IPS-15b (cell line): ENCODE measurements at regions not wholly inside any gene's neighbourhood (a gene's known extent, or its start where the extent isn't known, plus 50 kb on each side); places are given as distances from the start of the nearest gene placed in this dataset.

Experiments
- H3K27me3 ChIP-seq: one replicate; pipeline ENCODE4 v1.6.1; 2013; ENCODE audit warnings: low read length; ENCODE audit not compliant: control insufficient read depth, insufficient read depth
- H3K36me3 ChIP-seq: one replicate; pipeline ENCODE4 v1.6.1; 2013; ENCODE audit warnings: low read length; ENCODE audit not compliant: control insufficient read depth, insufficient read depth
- H3K4me1 ChIP-seq: one replicate; pipeline ENCODE4 v1.6.1; 2013; ENCODE audit warnings: mild to moderate bottlenecking, low read length; ENCODE audit not compliant: control insufficient read depth, insufficient read depth
- H3K4me3 ChIP-seq: one replicate; pipeline ENCODE4 v1.5.1; 2013; ENCODE audit warnings: low read depth, low read length
- H3K9ac ChIP-seq: one replicate; pipeline ENCODE4 v1.6.1; 2013; ENCODE audit warnings: low read depth, mild to moderate bottlenecking, low read length
- H3K9me3 ChIP-seq: one replicate; pipeline ENCODE4 v1.6.1; 2013; ENCODE audit warnings: mild to moderate bottlenecking, low read length; ENCODE audit not compliant: control insufficient read depth, insufficient read depth

DNA sequence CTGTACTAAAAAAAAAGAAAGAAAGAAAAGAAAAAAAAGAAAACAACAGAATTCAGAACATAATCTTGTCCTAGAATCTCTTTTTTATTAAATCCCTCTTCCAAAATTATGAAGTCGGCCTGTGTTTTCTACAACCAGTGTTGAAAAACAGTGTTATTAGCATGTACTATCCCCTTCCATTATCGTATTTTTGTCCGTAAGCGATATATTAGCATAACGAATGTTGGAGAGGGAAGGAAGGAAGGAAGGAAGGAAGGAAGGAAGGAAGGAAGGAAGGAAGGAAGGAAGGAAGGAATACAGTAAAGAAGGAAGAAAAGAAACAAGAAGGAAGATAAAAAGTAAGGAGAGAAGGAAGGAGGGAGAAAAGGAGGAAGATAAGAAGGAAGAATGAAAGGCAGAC is 393.0 kb upstream of the TSHZ3 start:
- no peaks in the 10 kb centered on the region for H3K27me3 ChIP-seq
- H3K9me3 ChIP-seq, result no peaks in the 10 kb centered on the region
- H3K36me3 ChIP-seq, result no peaks in the 10 kb centered on the region
- no peaks in the 10 kb centered on the region for H3K4me1 ChIP-seq
- no peak overlapping the region for H3K9ac ChIP-seq
- H3K4me3 ChIP-seq, result no peak overlapping the region

DNA sequence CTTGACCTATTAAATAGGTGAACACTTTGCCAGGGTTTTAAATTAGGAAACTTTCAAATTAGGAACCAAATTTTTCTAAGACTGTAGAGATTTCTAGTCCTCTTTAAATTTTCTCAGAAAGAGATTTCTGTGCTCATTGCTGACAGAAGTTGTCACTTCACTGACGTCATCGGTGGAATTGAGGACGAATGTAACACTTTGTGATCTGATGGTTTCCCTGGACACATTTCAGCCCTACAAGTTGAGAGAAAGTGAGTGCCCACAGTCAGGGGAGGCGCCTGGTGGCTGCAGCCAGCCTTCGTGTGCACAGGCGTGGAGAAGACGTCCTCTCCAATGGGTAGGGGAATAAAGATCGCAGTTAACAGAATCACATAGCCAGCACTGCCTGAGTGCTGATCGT is 396.5 kb upstream of the TSHZ3 start:
- Histone ChIP-seq H3K36me3 (no peaks in the 10 kb centered on the region), H3K4me1 (no peaks in the 10 kb centered on the region), H3K27me3 (no peaks in the 10 kb centered on the region), H3K9ac (no peak overlapping the region), H3K4me3 (no peak overlapping the region), H3K9me3 (no peaks in the 10 kb centered on the region)

DNA sequence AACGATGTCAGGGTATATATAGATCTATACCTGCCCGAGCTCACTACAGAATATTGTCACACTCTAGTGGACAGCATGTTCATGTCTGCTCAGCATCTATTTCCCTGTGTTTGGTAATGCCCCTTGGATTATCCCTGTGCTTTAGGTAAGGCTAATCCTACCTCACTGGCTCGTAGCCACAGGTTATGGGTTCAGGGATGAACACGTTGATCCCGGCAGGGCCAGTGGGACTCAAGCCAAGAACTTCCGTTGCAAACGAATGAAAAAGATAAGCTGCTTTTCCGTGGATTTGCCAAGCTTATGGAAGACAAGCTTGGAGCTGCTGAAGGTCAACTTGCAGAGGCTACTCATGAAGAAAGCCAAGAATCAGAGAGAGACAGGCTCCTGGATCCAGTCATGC is 400.0 kb upstream of the TSHZ3 start:
- H3K36me3 ChIP-seq, result no peaks in the 10 kb centered on the region
- H3K4me3 ChIP-seq, result no peak overlapping the region
- no peak overlapping the region for H3K9ac ChIP-seq
- no peaks in the 10 kb centered on the region for H3K27me3 ChIP-seq
- no peaks in the 10 kb centered on the region for H3K4me1 ChIP-seq
- H3K9me3 ChIP-seq, result no peaks in the 10 kb centered on the region

DNA sequence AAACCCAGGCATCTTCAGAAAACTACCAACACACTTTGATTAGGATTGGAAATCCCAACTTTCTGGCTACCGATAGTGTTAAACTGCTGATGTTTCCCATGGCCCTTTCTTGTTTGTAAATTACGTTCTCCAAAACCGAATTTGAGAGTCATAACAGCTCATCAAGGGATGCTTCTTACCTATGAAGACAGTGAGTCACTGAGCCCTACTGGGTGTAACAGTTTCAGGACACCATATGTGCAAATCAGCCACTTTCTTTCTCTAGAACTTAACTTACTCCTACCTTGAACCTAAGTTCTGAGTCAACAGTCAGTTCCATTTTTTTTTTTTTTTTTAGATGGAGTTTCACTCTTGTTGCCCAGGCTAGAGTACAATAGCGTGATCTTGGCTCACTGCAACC is 410.1 kb upstream of the TSHZ3 start:
- Histone ChIP-seq H3K9ac (no peak overlapping the region), H3K4me1 (no peaks in the 10 kb centered on the region), H3K36me3 (no peaks in the 10 kb centered on the region), H3K4me3 (no peak overlapping the region), H3K27me3 (no peaks in the 10 kb centered on the region), H3K9me3 (no peaks in the 10 kb centered on the region)

DNA sequence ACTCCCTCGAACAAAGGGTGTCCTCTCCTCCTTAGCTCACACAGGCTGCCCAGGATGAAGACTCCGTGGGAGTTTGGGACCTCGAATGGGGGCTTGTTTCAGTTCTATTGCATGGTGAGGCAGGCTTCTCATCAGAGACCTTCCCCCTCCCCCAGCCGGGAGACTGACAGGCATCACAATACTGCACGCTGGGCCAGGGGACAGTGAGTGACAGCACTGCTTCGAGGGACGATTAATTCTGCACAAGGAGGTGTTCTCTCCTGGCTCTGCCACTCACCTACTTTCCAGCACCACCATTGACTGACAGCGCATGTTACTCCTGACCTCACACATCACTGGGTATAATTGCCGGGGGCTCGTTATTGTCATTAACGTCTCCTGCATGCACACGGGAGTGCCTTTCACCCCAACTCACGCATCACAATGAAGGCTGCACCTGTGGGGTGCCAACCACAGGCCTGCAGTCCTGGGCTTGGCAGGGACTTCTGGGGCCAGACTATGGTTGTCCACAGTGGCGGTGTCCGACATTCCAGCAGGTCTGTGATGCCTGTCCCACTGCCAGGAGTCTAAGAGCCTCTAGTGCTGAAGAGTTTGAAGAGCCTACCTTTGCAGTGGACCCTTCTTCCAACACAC is 412.2 kb upstream of the TSHZ3 start:
- H3K4me3 ChIP-seq, result no peak overlapping the region
- no peaks in the 10 kb centered on the region for H3K4me1 ChIP-seq
- H3K36me3 ChIP-seq, result no peaks in the 10 kb centered on the region
- no peak overlapping the region for H3K9ac ChIP-seq
- H3K9me3 ChIP-seq, result no peaks in the 10 kb centered on the region
- H3K27me3 ChIP-seq, result no peaks in the 10 kb centered on the region

DNA sequence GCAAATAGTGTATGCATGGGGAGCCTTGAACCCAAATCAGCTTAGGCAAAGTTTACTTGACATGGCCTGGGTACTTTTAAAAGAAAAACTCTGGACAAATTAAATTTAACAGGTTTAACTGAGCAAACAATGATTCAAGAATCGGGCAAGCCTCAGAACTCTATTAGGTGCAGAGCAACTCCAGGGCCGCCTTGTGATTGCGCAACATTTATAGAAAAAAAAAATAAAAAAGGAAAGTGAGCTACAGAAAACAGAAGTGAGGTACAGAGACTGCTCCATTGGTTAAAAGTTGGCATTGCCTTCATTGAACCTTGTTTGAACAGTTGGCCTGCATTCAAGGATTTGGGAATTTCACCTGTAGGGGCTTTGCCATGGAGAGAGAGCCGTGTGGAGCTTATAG is 421.0 kb upstream of the TSHZ3 start:
- H3K27me3 ChIP-seq, result no peaks in the 10 kb centered on the region
- no peaks in the 10 kb centered on the region for H3K36me3 ChIP-seq
- H3K4me1 ChIP-seq, result no peaks in the 10 kb centered on the region
- no peaks in the 10 kb centered on the region for H3K9me3 ChIP-seq
- H3K9ac ChIP-seq, result no peak overlapping the region
- no peak overlapping the region for H3K4me3 ChIP-seq

DNA sequence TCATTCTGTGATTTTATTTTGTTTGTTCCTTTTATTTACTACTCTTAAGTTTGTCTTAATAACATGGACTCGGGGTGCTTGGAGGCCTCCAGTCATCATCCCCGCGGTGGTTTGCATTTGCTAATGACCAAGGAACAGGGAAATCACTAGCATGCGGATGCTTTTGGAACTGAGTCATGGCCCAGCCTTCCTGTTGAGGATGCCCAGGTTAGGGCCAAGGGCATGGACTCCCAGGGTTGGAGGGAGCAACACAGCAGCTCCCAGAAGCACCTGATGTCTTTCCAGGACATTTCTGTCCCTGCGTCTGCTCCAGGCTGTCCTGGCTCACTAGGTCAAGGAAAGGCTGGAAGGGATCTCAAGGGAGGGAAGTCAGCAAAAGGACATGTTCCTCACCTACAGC is 423.7 kb upstream of the TSHZ3 start:
- no peaks in the 10 kb centered on the region for H3K9me3 ChIP-seq

DNA sequence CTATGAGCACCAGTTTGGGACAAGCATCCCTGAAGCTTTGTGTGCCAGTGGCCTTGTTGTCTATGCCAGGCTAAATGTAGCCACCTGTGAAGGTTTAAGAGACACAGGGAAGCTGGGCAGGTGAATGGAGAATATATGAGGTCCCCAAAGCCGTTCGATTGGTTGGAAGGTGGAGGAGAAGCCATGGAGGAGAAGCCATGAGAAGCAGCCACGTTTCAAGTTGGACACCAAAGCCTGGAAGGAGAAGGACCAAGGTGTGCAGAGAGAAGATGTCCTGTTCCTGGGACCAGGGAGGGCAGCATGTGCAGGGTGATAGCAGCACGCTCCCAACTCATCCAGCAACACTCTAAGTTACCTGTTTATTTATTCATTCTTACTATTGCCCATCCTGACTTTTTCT is 432.3 kb upstream of the TSHZ3 start:
- Histone ChIP-seq H3K4me1 (no peaks in the 10 kb centered on the region), H3K4me3 (no peak overlapping the region), H3K27me3 (no peaks in the 10 kb centered on the region), H3K9ac (no peak overlapping the region), H3K9me3 (no peaks in the 10 kb centered on the region), H3K36me3 (no peaks in the 10 kb centered on the region)

More for the DNA sequence above, 423.7 kb upstream of the TSHZ3 start:
- no peaks in the 10 kb centered on the region for H3K4me1 ChIP-seq
- no peak overlapping the region for H3K4me3 ChIP-seq
- no peaks in the 10 kb centered on the region for H3K27me3 ChIP-seq
- no peaks in the 10 kb centered on the region for H3K36me3 ChIP-seq
- no peak overlapping the region for H3K9ac ChIP-seq

DNA sequence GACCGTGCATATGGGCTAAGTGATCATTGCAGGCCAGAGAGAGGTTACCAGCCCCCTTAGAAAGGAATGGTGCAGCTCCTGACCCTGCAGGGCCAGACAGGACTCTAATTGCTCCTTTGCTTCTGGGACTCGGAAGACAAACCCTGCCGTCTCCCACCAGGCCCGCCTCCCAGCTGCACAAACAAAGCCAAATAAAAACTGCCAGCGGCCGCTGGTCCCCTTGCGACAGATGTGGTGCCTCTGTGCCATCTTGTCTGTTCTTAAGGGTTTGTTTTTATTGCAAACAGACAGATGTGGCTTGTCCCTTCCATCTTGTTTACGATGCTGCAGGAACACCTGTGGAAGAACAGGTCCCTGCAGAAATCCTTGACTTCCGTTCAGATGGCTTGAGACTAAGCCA is 434.4 kb upstream of the TSHZ3 start:
- no peaks in the 10 kb centered on the region for H3K9me3 ChIP-seq
- H3K4me1 ChIP-seq, result no peaks in the 10 kb centered on the region
- H3K27me3 ChIP-seq, result no peaks in the 10 kb centered on the region
- no peak overlapping the region for H3K4me3 ChIP-seq
- no peak overlapping the region for H3K9ac ChIP-seq
- H3K36me3 ChIP-seq, result no peaks in the 10 kb centered on the region

DNA sequence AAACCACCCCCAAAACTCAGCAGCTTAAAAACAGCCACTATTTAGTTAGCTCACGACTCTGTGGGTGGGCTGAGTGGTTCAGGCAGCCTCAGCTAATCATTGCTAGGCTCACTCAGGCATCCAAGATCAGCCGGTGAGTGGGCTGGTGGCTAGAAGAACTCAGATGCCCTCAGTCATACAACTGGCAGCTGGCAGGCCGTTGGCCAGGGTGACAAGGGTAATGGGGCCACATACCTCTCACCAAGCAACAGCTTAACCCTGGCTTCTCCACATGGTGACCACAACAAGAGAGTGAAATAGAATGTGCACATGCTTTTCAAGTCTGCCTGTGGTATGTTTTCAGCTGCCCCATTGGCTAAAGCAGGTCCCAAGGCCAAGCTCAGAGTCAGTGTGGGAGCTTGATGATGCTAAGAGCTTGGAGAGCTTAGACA is 435.4 kb upstream of the TSHZ3 start:
- H3K4me1 ChIP-seq, result no peaks in the 10 kb centered on the region
- no peak overlapping the region for H3K4me3 ChIP-seq
- no peaks in the 10 kb centered on the region for H3K36me3 ChIP-seq
- no peaks in the 10 kb centered on the region for H3K9me3 ChIP-seq
- H3K9ac ChIP-seq, result no peak overlapping the region
- H3K27me3 ChIP-seq, result no peaks in the 10 kb centered on the region

DNA sequence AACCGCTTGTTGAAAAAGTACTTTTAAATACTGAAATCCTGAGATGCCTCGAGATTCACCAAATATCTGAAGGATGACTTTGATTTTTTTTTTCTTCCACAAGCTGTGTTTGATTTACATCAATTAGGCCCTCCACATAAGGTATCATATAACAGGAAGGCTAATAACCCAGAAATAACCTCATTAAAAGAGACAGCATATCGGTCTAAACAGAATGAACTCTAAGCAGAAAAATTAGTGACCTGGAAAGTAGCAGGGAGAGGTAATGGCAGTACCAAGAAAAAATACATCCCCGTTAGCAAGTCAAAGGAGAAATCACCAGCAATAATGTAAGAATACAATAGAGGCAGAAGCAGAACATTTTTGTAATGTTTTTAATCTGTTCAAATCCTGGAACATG is 452.4 kb upstream of the TSHZ3 start:
- Histone ChIP-seq H3K36me3 (no peaks in the 10 kb centered on the region), H3K9ac (no peak overlapping the region), H3K9me3 (no peaks in the 10 kb centered on the region), H3K4me3 (no peak overlapping the region), H3K27me3 (no peaks in the 10 kb centered on the region), H3K4me1 (no peaks in the 10 kb centered on the region)

DNA sequence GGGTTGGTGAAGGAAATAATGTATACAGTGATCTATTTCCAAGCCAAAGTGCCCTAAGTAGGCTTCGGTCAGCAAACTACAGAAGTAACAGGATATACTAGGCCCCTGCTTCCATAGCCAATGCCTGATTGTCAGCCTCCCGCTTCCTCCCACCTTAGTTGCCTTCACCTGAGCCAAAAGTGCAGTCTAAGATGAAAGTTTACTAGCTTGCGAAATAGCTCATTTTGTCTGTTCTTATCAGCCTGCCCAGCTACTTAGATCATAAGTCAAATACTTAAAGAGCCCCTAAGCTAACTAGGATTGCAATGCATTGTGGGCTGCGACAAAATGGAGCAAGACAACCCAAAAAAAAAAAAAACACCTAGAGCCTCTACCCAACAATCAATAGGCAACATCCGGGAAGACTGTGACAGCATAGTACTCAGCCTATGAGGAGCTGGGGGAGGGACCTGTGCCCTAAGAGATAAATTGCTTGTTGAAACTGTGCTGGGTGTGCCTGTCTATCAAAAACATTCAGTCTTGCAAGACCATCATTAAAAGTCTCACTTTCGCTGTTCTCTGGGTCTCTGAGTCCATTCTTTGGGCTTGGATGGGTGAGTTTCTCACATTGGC is 454.7 kb upstream of the TSHZ3 start:
- H3K4me3 ChIP-seq, result no peak overlapping the region
- no peaks in the 10 kb centered on the region for H3K9me3 ChIP-seq
- no peaks in the 10 kb centered on the region for H3K27me3 ChIP-seq

More for the DNA sequence above, 454.7 kb upstream of the TSHZ3 start:
- H3K4me1 ChIP-seq, result no peaks in the 10 kb centered on the region
- no peaks in the 10 kb centered on the region for H3K36me3 ChIP-seq
- no peak overlapping the region for H3K9ac ChIP-seq
